ENCODE measurements at regions not wholly inside any gene's neighbourhood (a gene's known extent, or its start where the extent isn't known, plus 50 kb on each side); places are given as distances from the start of the nearest gene placed in this dataset.

DNA sequence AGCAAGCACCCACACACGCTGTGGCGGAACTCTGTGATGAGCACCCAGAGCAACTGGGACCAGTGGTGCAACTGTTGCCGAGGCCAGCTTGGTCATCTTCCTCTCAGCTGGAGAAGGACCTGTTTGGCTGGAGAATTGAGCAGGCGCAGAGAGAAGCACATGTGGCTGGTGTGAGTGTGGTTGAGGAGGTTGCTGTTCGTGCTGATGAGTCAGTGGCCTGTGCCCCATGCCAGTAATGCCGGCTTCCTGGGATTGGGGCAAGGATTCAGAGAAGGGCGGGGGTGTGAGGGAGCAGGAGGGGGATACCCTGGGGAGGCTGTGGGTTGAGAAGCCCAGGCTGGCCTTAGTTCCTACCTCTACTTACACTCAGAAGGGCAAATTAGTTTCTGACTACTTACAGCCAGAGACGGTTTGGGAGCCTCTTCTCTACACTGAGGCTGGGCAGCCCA lies 57.5 kb upstream of the EPS8L3 start:
- TF ChIP-seq, protein P1, sequence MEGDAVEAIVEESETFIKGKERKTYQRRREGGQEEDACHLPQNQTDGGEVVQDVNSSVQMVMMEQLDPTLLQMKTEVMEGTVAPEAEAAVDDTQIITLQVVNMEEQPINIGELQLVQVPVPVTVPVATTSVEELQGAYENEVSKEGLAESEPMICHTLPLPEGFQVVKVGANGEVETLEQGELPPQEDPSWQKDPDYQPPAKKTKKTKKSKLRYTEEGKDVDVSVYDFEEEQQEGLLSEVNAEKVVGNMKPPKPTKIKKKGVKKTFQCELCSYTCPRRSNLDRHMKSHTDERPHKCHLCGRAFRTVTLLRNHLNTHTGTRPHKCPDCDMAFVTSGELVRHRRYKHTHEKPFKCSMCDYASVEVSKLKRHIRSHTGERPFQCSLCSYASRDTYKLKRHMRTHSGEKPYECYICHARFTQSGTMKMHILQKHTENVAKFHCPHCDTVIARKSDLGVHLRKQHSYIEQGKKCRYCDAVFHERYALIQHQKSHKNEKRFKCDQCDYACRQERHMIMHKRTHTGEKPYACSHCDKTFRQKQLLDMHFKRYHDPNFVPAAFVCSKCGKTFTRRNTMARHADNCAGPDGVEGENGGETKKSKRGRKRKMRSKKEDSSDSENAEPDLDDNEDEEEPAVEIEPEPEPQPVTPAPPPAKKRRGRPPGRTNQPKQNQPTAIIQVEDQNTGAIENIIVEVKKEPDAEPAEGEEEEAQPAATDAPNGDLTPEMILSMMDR (IDR thresholded peaks at IDR 0.05; ENCODE audit: low read depth, low read length): no peak
- no peak for TF ChIP-seq EZH2phosphoT487 (IDR thresholded peaks at IDR 0.05; ENCODE audit: low read depth)

All from OCI-LY3 (cell line).